GM19438 (cell line): ENCODE measurements at regions not wholly inside any gene's neighbourhood (a gene's known extent, or its start where the extent isn't known, plus 50 kb on each side); places are given as distances from the start of the nearest gene placed in this dataset.

Experiments
- ATAC-seq: cut with Tn5 transposase; IDR thresholded peaks from one replicate; pipeline ENCODE4 v1.9.1; 2021; ENCODE audit warnings: low read depth; ENCODE audit not compliant: unreplicated experiment

DNA sequence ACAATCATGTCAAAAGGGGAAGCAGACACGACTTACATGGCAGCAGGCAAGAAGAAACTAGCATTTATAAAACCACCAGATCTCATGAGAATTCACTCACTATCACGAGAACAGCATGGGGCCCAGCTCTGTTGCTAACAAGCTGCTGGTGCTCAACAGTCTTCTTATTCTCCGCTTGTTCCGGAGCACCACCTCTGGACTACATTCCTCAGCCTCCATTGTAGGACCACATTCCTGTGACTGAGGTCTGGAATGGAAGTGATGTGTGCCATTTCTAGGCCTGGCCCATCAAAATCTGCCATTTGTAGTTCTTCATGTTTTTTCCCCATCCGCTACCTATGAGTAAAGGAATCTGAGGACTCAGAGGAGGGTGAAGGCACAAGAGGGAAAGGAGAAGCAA lies 111.5 kb upstream of the PTCHD1 start:
- ATAC-seq, result no peak

DNA sequence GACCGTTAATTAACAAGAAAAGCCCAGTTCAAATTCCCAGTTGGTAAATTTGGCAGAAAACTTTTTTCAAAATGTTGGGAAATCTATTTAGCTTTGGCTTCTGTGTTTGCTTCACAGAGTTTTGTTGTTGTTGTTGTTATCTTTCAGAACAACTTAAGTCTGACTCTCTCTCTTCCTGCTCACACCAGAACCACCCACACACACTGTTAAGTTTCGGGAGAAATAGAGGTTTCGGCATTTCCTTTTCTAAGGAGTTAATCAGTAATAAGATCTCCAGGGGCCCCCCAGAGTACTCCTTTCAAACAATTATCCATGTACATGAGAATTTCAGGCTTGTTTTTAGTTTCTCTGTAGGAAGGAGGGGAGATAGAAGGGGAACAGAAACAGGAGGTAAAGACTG lies 106.2 kb upstream of the PTCHD1 start:
- ATAC-seq, result no peak

GRCh38 chrX:23228950-23229448 lies 105.7 kb upstream of the PTCHD1 start:
- no peak for ATAC-seq

DNA sequence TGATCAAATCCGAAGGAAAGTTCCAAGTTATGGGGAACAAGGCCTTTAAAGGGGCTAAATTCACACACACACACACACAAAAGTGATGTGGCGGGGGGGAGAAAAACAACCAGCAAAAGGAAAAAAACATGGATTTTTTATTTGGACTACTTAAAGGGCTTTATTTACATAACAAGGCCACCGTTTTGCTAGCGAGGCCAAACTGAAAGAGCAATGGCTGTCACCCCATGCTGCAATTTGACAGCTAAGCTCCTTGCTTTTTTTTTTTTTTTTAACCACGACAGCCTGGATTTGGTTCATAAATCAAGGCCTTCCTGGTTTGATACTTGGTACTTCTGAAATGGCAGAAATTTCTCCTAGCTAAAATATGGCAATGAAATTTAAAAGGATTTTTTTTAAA lies 99.6 kb upstream of the PTCHD1 start:
- no peak for ATAC-seq

DNA sequence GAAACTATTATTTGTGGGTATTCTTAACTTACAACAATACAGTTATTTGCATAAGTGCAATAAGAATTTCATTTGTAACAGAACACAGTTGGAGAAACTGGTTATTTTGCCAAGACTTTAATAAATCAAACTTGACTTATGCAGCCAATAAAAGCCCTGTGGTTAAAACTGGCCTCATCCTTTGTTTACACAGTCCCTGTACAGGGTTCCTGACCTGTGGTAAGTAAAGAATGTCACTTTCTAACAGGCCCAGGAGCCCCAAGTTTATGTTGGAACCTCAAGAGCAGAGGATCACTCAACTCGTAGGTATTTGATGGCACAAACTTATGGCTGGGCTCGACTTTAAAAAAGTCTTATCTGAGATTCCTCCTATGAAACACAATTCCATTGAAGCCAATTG lies 88.6 kb upstream of the PTCHD1 start:
- ATAC-seq, result no peak

DNA sequence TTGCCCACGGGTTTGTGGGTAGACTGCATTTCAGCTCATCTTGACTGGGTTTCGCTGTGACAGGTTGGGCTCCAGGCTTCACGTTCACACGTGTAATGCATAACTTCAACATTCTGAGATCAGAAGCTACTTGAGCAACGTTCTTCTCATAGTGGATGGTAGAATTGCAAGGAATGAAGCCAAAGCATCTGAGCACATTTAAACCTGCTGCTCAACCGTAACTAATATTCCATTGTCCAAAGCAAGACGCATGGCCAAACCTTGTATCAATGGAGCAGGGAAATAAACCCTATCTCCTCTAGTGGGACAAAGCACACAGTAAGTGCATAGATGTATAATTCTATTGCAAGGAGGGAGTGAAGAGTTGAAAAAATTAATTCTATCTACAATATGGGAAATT lies 86.5 kb upstream of the PTCHD1 start:
- no peak for ATAC-seq

DNA sequence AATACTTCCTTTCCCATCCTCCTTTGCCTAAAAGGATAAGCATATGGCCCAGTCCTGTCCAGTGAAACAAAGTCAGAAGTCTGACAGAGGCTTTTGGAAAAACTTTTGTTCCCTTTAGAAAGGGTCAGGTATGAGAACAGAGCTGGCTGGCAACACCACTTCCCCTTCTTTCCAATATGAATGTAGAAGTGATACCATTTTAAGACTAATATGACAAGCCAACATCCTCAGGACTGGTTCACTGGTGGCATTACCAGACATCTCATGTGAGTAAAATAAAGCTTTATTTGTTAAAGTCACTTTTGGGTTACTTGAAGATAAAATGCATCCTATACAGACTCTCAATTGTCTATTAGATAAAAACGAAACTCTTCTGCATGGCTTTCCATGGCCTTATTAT lies 83.6 kb upstream of the PTCHD1 start:
- ATAC-seq, result no peak

DNA sequence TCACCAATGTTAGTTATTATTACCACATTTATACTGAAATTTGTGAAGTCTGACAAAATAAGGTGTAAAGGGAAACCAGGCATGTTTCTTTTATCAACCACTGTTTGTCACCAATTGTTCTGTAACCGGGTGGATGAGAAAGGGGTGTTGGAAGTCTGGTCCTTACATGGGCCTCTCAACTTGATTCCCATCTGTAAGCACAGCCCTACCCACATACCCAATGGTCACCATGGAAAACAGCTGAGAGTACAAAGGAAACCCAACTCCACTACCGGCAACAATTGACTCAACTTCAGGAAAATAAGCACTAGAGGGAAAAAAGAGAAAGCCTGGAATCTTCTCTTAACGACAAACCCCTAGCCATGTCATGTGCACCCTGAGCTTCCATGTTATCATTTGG lies 70.8 kb upstream of the PTCHD1 start:
- no peak for ATAC-seq

- ATAC-seq, result no peak
Observed at GRCh38 chrX:23269923-23270322, 64.7 kb upstream of the PTCHD1 start.

DNA sequence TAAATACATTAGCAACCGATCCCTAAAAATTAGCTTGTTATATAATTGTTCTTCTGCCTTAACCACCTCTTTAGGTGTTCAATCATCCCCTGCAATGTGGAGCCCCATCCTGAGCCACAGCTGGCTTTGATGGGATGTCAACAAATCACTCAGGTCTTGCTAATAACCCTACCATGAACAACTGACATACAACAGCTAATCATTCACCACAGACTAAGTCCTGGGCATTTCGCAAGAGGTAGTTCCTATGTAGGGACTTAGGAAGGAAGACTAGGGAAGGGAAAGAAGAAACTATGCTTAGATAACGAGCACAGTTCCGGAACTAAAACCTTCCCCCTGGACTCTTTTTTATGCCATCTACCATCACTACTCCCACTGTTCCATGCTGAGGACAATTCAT lies 63.6 kb upstream of the PTCHD1 start:
- ATAC-seq, result no peak

DNA sequence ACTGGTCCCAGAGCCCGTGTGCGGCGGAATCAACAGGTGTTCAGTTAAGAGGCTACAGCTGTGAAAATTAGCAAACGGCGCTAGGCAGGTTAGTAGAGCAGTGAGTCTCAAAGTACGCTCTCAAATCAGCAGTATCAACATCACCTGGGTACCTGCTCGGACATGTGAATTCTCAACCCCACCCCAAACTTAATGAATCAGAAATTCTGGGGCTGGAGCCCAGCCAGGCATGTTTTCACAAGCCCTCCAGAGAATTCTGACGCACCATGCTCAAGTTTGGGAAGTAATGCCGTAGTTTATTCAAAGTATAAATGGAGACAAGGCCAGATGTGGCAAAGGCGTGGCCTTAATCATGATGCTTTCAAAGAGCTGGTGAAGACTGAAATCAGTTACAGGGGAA lies 58.2 kb upstream of the PTCHD1 start:
- ATAC-seq, result no peak
